SU-DHL-6 (cell line): ENCODE measurements at regions not wholly inside any gene's neighbourhood (a gene's known extent, or its start where the extent isn't known, plus 50 kb on each side); places are given as distances from the start of the nearest gene placed in this dataset.

ENCODE experiments used
- H2AFZ ChIP-seq: fragments of 200-600 bp; sonication (generic); 2 replicates; pipeline ENCODE4 v1.6.1; 2014; ENCODE audit warnings: low read depth, mild to moderate bottlenecking, moderate library complexity, mixed read lengths, antibody characterized with exemption, low read length; ENCODE audit not compliant: severe bottlenecking
- H3F3A ChIP-seq: fragments of 200-600 bp; shearing (Covaris generic); 2 replicates; pipeline ENCODE4 v1.6.0; 2016; ENCODE audit warnings: antibody characterized with exemption, mild to moderate bottlenecking; ENCODE audit not compliant: insufficient read depth
- H3K27ac ChIP-seq: fragments of 200-600 bp; sonication (generic); 2 replicates; pipeline ENCODE4 v1.5.1; 2016; ENCODE audit warnings: low read depth, mild to moderate bottlenecking, low read length, moderate library complexity, mixed read lengths
- H3K27me3 ChIP-seq: fragments of 200-600 bp; sonication (generic), shearing (Covaris generic); 2 replicates; pipeline ENCODE4 v1.6.0; 2014; ENCODE audit warnings: mild to moderate bottlenecking, low read length
- H3K36me3 ChIP-seq: fragments of 200-600 bp; sonication (generic); 2 replicates; pipeline ENCODE4 v1.6.1; 2014; ENCODE audit warnings: mild to moderate bottlenecking, low read length, mixed read lengths
- H3K4me2 ChIP-seq: fragments of 300-600, 200-600 bp; shearing (Covaris generic), sonication (generic); 2 replicates; pipeline ENCODE4 v1.6.0; 2014; ENCODE audit warnings: low read length, low read depth, mild to moderate bottlenecking; ENCODE audit not compliant: poor library complexity, severe bottlenecking
- H3K4me3 ChIP-seq: fragments of 200-600 bp; sonication (generic); 2 replicates; pipeline ENCODE4 v1.5.1; 2014; ENCODE audit warnings: antibody characterized with exemption, low read length, mild to moderate bottlenecking, mixed read lengths; ENCODE audit not compliant: insufficient read depth, poor library complexity, severe bottlenecking
- H3K79me2 ChIP-seq: fragments of 200-600 bp; sonication (generic); 2 replicates; pipeline ENCODE4 v1.6.1; 2014; ENCODE audit warnings: mild to moderate bottlenecking, low read length, moderate library complexity; ENCODE audit not compliant: insufficient read depth
- H3K9ac ChIP-seq: fragments of 200-600 bp; sonication (generic); 2 replicates; pipeline ENCODE4 v1.7.0; 2014; ENCODE audit warnings: mild to moderate bottlenecking, low read length
- H3K9me2 ChIP-seq: fragments of 200-600 bp; sonication (generic); replicated peaks from 2 replicates; pipeline ENCODE4 v1.6.1; 2014; ENCODE audit warnings: low read length; ENCODE audit not compliant: insufficient read depth
- H3K9me3 ChIP-seq: fragments of 200-600 bp; sonication (generic); 2 replicates; pipeline ENCODE4 v1.6.1; 2014; ENCODE audit warnings: low read length, mixed read lengths; ENCODE audit not compliant: insufficient read depth
- H4K20me1 ChIP-seq: fragments of 200-600 bp; sonication (generic); 2 replicates; pipeline ENCODE4 v1.6.1; 2014; ENCODE audit warnings: low read depth, mild to moderate bottlenecking, antibody characterized with exemption, low read length, moderate library complexity, mixed read lengths
- EZH2phosphoT487 ChIP-seq: fragments of 200-600 bp; sonication (generic), shearing (Covaris generic); conservative IDR thresholded peaks from 2 replicates; pipeline ENCODE4 v1.6.1; 2018; ENCODE audit warnings: mild to moderate bottlenecking, antibody characterized with exemption, low read length, moderate library complexity, mixed read lengths
- TF ChIP-seq, protein P1 (sequence below): fragments of 200-600 bp; sonication (generic); IDR thresholded peaks from one replicate; pipeline ENCODE4 v1.5.1; 2017; ENCODE audit warnings: antibody characterized with exemption, mild to moderate bottlenecking, low read length, moderate library complexity; ENCODE audit not compliant: insufficient read depth, poor library complexity, severe bottlenecking

DNA sequence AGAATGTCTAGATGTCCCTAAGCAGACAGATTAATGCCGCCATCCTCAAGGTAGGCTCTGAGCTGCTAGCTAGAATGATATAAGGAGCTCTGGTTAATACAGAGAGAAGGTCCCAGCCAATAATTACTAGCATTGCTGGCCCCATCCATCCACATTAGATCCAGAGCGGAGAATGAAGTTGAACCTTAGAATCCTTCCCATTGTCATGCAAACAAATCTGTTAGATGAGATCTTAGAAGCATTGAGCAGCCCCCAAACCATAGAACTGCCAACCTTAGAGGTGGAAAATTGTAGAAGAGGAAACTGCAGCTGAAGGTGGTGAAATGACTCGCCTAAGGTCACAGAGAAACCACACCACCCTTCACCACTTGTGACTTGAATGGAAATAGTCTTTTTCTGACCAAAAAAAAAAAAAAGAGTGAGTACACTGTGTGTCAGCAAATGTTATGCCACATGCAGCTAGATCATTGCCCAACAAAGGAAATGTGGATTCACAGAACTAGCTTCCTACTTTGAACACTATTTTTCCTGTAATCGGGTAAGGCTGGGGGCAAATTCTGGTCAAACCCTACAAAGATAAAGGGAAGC, 162.1 kb downstream of the SMIM20 start:
- Histone ChIP-seq H3K9me2 (no peaks in the 10 kb centered on the region), H3K4me3 (no peak overlapping the region), H4K20me1 (no peaks in the 10 kb centered on the region), H3K9me3 (no peaks in the 10 kb centered on the region), H3K36me3 (no peaks in the 10 kb centered on the region), H3K79me2 (no peaks in the 10 kb centered on the region), H3K9ac (no peak overlapping the region), H2AFZ (no peak overlapping the region), H3K4me2 (no peak overlapping the region), H3K27me3 (no peaks in the 10 kb centered on the region), H3K27ac (no peak overlapping the region), H3F3A (no peaks in the 10 kb centered on the region)
- no peak for TF ChIP-seq EZH2phosphoT487

DNA sequence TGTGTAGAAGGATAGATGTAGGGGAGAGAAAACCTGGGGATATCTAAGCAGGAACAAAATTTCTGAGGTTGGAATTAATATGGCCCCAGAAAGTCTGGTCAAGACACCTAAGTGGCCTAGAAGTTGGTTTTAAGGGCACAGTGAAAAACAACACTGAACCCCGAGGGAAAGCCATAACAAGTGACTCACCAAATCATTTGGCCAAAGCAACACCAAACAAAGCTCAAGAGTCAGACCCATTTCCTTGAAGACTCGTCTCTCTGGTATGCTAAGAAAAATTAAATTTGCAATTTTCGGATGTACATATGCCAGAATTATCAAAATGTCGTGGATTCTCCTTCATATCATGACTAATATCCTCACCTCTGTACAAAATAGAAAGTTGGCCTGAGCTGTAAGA, 162.9 kb downstream of the SMIM20 start:
- Histone ChIP-seq H4K20me1 (no peaks in the 10 kb centered on the region), H3K36me3 (no peaks in the 10 kb centered on the region), H2AFZ (no peak overlapping the region), H3K9me2 (no peaks in the 10 kb centered on the region), H3K27me3 (no peaks in the 10 kb centered on the region), H3K4me2 (no peak overlapping the region), H3K79me2 (no peaks in the 10 kb centered on the region), H3K4me3 (no peak overlapping the region), H3F3A (no peaks in the 10 kb centered on the region), H3K27ac (no peak overlapping the region), H3K9me3 (no peaks in the 10 kb centered on the region), H3K9ac (no peak overlapping the region)
- TF ChIP-seq, protein P1, sequence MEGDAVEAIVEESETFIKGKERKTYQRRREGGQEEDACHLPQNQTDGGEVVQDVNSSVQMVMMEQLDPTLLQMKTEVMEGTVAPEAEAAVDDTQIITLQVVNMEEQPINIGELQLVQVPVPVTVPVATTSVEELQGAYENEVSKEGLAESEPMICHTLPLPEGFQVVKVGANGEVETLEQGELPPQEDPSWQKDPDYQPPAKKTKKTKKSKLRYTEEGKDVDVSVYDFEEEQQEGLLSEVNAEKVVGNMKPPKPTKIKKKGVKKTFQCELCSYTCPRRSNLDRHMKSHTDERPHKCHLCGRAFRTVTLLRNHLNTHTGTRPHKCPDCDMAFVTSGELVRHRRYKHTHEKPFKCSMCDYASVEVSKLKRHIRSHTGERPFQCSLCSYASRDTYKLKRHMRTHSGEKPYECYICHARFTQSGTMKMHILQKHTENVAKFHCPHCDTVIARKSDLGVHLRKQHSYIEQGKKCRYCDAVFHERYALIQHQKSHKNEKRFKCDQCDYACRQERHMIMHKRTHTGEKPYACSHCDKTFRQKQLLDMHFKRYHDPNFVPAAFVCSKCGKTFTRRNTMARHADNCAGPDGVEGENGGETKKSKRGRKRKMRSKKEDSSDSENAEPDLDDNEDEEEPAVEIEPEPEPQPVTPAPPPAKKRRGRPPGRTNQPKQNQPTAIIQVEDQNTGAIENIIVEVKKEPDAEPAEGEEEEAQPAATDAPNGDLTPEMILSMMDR, result no peak
- no peak for TF ChIP-seq EZH2phosphoT487

DNA sequence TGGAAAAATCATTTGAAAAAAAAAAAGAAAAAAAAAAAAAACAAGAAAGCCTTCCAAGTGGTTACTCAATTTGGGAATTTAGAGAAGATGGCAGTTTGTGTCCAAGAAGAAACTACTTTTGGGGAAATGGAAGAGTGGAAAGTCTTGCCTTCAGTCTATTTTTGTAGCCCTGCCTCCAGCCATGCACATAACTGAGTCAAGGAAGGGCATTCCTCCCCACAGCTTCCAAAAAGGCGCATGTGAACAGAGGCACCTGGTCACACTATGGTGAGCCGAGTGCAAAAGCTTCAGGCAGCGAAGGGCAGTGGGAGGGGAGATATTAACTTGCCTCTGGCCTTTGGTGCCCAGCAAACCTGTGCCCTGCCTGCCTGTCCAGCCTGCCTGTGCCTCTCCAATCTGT, 163.7 kb downstream of the SMIM20 start:
- Histone ChIP-seq H3K27me3 (no peaks in the 10 kb centered on the region), H3K4me2 (no peak overlapping the region), H3K9me3 (no peaks in the 10 kb centered on the region), H3K4me3 (no peak overlapping the region), H3K79me2 (no peaks in the 10 kb centered on the region), H2AFZ (no peak overlapping the region), H3F3A (no peaks in the 10 kb centered on the region), H3K9me2 (no peaks in the 10 kb centered on the region), H4K20me1 (no peaks in the 10 kb centered on the region), H3K27ac (no peak overlapping the region), H3K9ac (no peak overlapping the region), H3K36me3 (no peaks in the 10 kb centered on the region)
- no peak for TF ChIP-seq EZH2phosphoT487
- TF ChIP-seq, protein P1, result no peak

DNA sequence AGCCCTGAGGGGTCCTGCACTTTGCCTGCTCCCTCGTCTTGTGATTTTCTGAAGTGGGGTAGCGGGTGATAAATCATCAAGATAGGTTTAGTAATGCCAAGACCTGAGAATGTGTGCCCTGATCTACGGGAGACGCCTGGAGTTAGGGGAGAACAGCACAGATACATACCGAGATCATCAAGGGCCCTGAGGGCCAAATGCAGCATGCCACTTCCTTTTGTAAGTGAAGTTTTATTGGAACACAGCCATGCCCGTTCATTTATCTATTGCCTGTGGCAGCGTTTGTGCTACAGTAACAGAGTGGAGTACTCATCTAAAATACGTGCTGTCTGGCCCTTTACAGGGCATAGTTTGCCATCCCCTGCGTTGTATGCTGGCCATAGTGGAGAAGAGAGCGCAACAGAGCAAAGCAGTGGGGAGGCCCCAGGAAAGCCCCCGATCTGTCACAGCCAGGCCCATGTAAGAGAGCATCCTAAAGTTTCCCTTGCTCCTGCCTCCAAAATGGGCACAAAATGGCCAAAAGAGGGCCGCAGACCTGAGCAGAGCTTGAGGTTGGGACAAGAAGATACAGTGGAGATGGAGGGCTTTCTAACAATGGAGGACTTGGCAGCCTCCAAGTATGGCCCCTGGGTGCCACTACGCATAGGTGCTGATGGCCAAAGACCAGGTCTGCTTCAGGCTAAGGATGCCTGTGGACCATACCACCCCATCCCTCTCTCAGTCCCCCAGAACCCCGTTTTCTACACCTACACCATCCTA, 167.0 kb downstream of the SMIM20 start:
- TF ChIP-seq, protein P1, result no peak
- no peak overlapping the region for H2AFZ ChIP-seq
- no peaks in the 10 kb centered on the region for H3K9me2 ChIP-seq
- no peak overlapping the region for H3K4me2 ChIP-seq
- no peak overlapping the region for H3K4me3 ChIP-seq
- no peak overlapping the region for H3K9ac ChIP-seq
- no peaks in the 10 kb centered on the region for H3F3A ChIP-seq
- no peak overlapping the region for H3K27ac ChIP-seq
- no peaks in the 10 kb centered on the region for H3K27me3 ChIP-seq
- no peaks in the 10 kb centered on the region for H3K79me2 ChIP-seq
- H3K36me3 ChIP-seq, result no peaks in the 10 kb centered on the region
- H3K9me3 ChIP-seq, result no peaks in the 10 kb centered on the region
- no peaks in the 10 kb centered on the region for H4K20me1 ChIP-seq
